DND-41 (cell line): ENCODE measurements at regions not wholly inside any gene's neighbourhood (a gene's known extent, or its start where the extent isn't known, plus 50 kb on each side); places are given as distances from the start of the nearest gene placed in this dataset.

Experiments
- ATAC-seq: fragments of 200-7000 bp; cut with Tn5 transposase; 3 replicates; pipeline ENCODE4 v1.9.1; 2021; ENCODE audit warnings: low read depth; ENCODE audit not compliant: insufficient read depth
- DNase-seq: peaks from one replicate; pipeline ENCODE4 v3.0.0-alpha.2; 2020
- H2AFZ ChIP-seq: 2 replicates; pipeline ENCODE4 v1.6.0; 2012; ENCODE audit warnings: low read depth, low read length
- H3K27ac ChIP-seq: 2 replicates; pipeline ENCODE4 v1.5.1; 2012; ENCODE audit warnings: low read length, inconsistent platforms
- H3K27me3 ChIP-seq: fragments of 200-600 bp; sonication (generic); 2 replicates; pipeline ENCODE4 v1.6.0; 2012; ENCODE audit warnings: low read length, mild to moderate bottlenecking, inconsistent platforms; ENCODE audit not compliant: insufficient read depth, poor library complexity
- H3K36me3 ChIP-seq: 2 replicates; pipeline ENCODE4 v1.5.1; 2012; ENCODE audit warnings: low read length, inconsistent platforms; ENCODE audit not compliant: insufficient read depth
- H3K4me1 ChIP-seq: 2 replicates; pipeline ENCODE4 v1.5.1; 2012; ENCODE audit warnings: mild to moderate bottlenecking, low read length; ENCODE audit not compliant: insufficient read depth
- H3K4me2 ChIP-seq: 2 replicates; pipeline ENCODE4 v1.6.0; 2012; ENCODE audit warnings: mild to moderate bottlenecking, moderate library complexity, low read length, inconsistent platforms; ENCODE audit not compliant: insufficient read depth
- H3K4me3 ChIP-seq, 2 experiments: fragments of 200-600 bp in 1 of 2; shearing (Covaris generic) in 1 of 2; 2 replicates each; pipeline ENCODE4 v1.5.1; 2012 to 2016; ENCODE audit warnings: inconsistent platforms in 2 of 2, low read length in 2 of 2, mild to moderate bottlenecking in 2 of 2, low read depth in 1 of 2, moderate library complexity in 1 of 2
- H3K79me2 ChIP-seq: 2 replicates; pipeline ENCODE4 v1.6.0; 2012; ENCODE audit warnings: low read length, inconsistent platforms; ENCODE audit not compliant: insufficient read depth
- H3K9ac ChIP-seq: 2 replicates; pipeline ENCODE4 v1.6.0; 2012; ENCODE audit warnings: low read depth, mild to moderate bottlenecking, inconsistent platforms, low read length, moderate library complexity
- H3K9me3 ChIP-seq: 2 replicates; pipeline ENCODE4 v1.5.1; 2012; ENCODE audit warnings: low read length, moderate library complexity, mild to moderate bottlenecking, inconsistent platforms; ENCODE audit not compliant: insufficient read depth, severe bottlenecking
- H4K20me1 ChIP-seq: 2 replicates; pipeline ENCODE4 v1.6.0; 2012; ENCODE audit warnings: low read length; ENCODE audit not compliant: insufficient read depth
- EZH2 ChIP-seq: IDR thresholded peaks from 3 replicates; pipeline ENCODE4 v1.6.1; 2012; ENCODE audit warnings: borderline replicate concordance, low read depth, mild to moderate bottlenecking, moderate library complexity, low read length, inconsistent platforms; ENCODE audit not compliant: severe bottlenecking
- TF ChIP-seq, protein P1 (sequence below): IDR thresholded peaks from 2 replicates; pipeline ENCODE4 v1.5.1; 2012; ENCODE audit warnings: borderline replicate concordance, low read length, moderate library complexity, mild to moderate bottlenecking; ENCODE audit not compliant: poor library complexity, severe bottlenecking; ENCODE audit errors: extremely low read depth

GRCh38 chr11:37038911-37039310, 440.9 kb upstream of the RAG2 start:
- ATAC-seq (no peak), DNase-seq (no peak)
- H3K4me1 ChIP-seq, result no peaks in the 10 kb centered on the region
- no peak overlapping the region for H3K4me2 ChIP-seq
- no peak overlapping the region for H2AFZ ChIP-seq
- H3K4me3 ChIP-seq, result no peak overlapping the region
- no peak overlapping the region for H3K27ac ChIP-seq
- no peak for TF ChIP-seq EZH2
- TF ChIP-seq, protein P1, sequence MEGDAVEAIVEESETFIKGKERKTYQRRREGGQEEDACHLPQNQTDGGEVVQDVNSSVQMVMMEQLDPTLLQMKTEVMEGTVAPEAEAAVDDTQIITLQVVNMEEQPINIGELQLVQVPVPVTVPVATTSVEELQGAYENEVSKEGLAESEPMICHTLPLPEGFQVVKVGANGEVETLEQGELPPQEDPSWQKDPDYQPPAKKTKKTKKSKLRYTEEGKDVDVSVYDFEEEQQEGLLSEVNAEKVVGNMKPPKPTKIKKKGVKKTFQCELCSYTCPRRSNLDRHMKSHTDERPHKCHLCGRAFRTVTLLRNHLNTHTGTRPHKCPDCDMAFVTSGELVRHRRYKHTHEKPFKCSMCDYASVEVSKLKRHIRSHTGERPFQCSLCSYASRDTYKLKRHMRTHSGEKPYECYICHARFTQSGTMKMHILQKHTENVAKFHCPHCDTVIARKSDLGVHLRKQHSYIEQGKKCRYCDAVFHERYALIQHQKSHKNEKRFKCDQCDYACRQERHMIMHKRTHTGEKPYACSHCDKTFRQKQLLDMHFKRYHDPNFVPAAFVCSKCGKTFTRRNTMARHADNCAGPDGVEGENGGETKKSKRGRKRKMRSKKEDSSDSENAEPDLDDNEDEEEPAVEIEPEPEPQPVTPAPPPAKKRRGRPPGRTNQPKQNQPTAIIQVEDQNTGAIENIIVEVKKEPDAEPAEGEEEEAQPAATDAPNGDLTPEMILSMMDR, result no peak
- H4K20me1 ChIP-seq, result no peaks in the 10 kb centered on the region
- H3K9ac ChIP-seq, result no peak overlapping the region
- no peaks in the 10 kb centered on the region for H3K79me2 ChIP-seq
- no peaks in the 10 kb centered on the region for H3K27me3 ChIP-seq
- no peaks in the 10 kb centered on the region for H3K9me3 ChIP-seq
- H3K36me3 ChIP-seq, result no peaks in the 10 kb centered on the region

DNA sequence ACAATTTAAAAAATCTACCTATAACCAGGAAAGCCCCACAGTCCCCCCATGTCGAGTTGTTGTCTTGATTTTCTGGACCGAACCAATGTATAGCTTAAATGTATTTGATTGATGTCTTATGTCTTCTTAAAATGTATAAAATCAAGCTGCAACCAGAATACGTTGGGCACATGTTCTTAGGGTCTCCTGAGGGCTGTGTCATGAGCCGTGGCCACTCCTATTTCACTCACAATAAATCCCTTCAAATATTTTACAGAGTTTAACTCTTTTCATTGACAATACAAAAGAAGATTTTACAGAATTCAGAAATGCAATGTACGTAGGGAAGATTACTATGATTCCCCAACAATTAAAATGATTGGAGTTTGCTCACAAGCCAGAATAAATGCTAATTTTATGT, 428.7 kb upstream of the RAG2 start:
- H3K4me2 ChIP-seq, result no peak overlapping the region
- H3K4me1 ChIP-seq, result no peaks in the 10 kb centered on the region
- peaks cover 4% of the 10 kb centered on the region for H3K27me3 ChIP-seq
- TF ChIP-seq, protein P1, result no peak
- TF ChIP-seq EZH2, result no peak
- H2AFZ ChIP-seq, result no peak overlapping the region
- no peaks in the 10 kb centered on the region for H3K9me3 ChIP-seq
- no peaks in the 10 kb centered on the region for H3K79me2 ChIP-seq
- no peak overlapping the region for H3K4me3 ChIP-seq
- H3K27ac ChIP-seq, result no peak overlapping the region
- H3K9ac ChIP-seq, result no peak overlapping the region
- no peaks in the 10 kb centered on the region for H4K20me1 ChIP-seq
- no peaks in the 10 kb centered on the region for H3K36me3 ChIP-seq
- no peak for ATAC-seq
- no peak for DNase-seq

DNA sequence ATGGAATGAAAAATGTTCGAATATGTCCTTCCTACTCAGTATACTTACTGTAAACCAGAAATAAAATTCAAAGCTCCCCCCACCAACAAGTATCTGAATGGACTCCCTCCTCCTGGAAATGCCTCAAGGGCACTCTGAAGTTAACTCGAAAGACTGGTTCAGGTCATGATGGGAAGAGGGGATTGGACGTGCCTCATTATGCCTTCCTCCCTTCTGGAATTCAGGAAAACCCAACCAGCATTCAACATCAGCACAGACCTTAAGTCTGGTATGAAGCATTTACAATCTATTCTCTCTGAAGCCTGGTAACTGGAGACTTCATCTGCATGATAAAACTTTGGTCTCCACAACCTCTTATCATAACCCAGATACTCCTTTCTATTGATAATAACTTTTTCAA, 428.3 kb upstream of the RAG2 start:
- Histone ChIP-seq H3K9me3 (no peaks in the 10 kb centered on the region), H2AFZ (no peak overlapping the region), H3K36me3 (no peaks in the 10 kb centered on the region), H3K4me2 (no peak overlapping the region), H3K4me3 (no peak overlapping the region), H3K27ac (no peak overlapping the region), H3K4me1 (no peaks in the 10 kb centered on the region), H3K79me2 (no peaks in the 10 kb centered on the region), H3K9ac (no peak overlapping the region), H3K27me3 (peaks cover 4% of the 10 kb centered on the region), H4K20me1 (no peaks in the 10 kb centered on the region)
- TF ChIP-seq EZH2, result no peak
- TF ChIP-seq, protein P1, result no peak
- DNase-seq, result no peak
- ATAC-seq, result no peak

- Histone ChIP-seq H3K4me1 (no peaks in the 10 kb centered on the region), H3K9me3 (no peaks in the 10 kb centered on the region), H3K4me2 (no peak overlapping the region), H3K79me2 (no peaks in the 10 kb centered on the region), H3K9ac (no peak overlapping the region), H3K27ac (no peak overlapping the region), H3K36me3 (no peaks in the 10 kb centered on the region), H2AFZ (no peak overlapping the region), H4K20me1 (no peaks in the 10 kb centered on the region), H3K4me3 (no peak overlapping the region), H3K27me3 (no peaks in the 10 kb centered on the region)
- ATAC-seq, result no peak
- TF ChIP-seq, protein P1, result no peak
- no peak for DNase-seq
Observed at GRCh38 chr11:37006563-37006962, 408.5 kb upstream of the RAG2 start.
